DMS 273 (cell line): ENCODE measurements at regions not wholly inside any gene's neighbourhood (a gene's known extent, or its start where the extent isn't known, plus 50 kb on each side); places are given as distances from the start of the nearest gene placed in this dataset.
A peak's percentile ranks its signal among the peaks of the same experiment; 100 is the strongest.
"Not testable (repeated sequence)": the region's sequence is repeated elsewhere in the genome, so short reads cannot be mapped to it uniquely, and the experiment has no call there.

Experiments used
- DNase-seq: peaks from one replicate; lab custom pipeline; 2025; ENCODE audit not compliant: unreplicated experiment; lab: John Stamatoyannopoulos, UW

DNA sequence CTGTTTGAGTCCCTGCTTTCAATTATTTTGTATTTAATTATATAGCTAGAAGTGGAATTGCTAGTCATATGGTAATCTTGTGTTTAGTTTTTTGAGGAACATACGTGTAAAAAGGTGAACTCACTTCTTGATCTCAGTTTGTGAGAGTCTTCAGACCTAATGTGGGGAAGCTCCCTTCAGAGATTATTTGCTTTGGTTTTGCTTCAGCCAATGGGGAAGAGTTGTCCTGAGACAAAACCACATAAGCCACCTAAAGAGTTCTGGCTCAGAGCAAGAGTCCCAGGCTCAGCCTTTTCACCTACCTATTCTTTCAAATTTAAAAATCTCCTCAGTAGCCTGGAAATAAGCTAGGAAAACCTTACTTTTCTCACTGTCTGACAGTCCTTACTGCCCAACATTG, 138.4 kb downstream of the UCK2 start:
- no peak for DNase-seq

DNA sequence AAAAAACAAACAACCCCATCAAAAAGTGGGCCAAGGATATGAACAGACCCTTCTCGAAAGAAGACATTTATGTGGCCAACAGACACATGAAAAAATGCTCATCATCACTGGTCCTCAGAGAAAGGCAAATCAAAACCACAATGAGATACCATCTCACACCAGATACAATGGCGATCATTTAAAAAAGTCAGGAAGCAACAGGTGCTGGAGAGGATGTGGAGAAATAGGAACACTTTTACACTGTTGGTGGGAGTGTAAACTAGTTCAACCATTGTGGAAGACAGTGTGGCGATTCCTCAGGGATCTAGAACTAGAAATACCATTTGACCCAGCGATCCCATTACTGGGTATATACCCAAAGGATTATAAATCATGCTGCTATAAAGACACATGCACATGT, 142.0 kb downstream of the UCK2 start:
- not testable (repeated sequence) for DNase-seq

DNA sequence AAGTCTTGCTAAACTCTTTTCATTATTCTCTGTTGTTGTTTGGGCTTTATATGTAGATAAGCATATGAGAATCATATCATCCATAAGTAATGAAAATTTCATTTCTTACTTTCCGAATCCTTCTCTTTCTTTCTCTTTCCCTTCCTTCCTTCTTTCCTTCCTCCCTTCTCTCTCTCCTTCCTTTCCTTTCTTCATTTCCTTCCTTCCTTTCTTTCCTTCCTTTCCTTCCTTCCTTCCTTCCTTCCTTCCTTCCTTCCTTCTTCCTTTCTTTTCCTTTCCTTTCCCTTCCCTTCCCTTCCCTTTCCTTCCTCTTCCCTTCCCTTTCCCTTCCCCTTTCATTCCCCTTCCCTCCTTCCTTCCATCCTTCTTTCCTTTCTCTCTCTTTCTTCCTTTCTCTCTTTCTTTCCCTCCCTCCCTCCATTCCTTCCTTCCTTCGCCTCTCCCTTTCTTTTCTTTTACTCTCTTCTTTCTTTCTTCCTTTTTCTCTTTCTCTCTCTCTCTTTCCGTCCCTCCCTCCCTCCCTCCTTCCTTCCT, 147.3 kb downstream of the UCK2 start:
- no peak for DNase-seq

DNA sequence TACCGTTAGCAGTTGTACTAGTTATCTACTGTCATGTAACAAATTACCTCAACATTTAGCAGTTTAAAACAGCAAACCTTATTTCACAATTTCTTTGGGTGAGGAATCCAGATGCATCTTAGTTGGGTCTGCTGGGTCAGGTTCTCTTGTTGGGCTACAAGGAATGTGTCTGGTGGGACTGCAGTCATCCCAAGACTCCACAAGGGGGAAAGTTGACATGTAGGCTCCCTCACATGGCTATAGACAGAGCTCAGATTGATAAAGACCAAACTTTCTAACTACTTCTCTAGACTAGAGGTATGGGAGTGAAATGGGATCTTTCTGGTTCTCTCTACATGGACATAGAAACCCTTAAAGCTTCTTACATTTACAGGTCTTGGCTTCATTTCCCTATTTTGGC, 160.9 kb downstream of the UCK2 start:
- DNase-seq: peak; percentile 45

DNA sequence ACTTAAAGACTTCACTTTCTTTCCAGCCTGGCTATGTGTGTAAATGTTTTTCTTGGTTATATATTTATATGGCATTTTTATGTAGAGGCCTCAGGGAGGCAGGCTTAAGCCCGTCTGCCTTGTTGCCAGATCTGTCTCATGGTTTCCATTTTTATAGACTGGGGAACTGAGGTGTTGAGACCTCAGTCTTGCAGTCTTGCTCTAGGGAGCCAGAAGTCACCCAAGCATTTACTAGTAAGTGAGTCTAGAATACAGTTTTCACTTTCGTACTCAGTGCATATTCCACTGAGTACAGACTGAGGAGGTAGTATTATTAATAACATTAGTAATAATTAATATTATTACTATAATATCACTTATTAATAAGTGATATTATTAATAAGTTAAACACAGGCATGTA, 161.4 kb downstream of the UCK2 start:
- no peak for DNase-seq

DNA sequence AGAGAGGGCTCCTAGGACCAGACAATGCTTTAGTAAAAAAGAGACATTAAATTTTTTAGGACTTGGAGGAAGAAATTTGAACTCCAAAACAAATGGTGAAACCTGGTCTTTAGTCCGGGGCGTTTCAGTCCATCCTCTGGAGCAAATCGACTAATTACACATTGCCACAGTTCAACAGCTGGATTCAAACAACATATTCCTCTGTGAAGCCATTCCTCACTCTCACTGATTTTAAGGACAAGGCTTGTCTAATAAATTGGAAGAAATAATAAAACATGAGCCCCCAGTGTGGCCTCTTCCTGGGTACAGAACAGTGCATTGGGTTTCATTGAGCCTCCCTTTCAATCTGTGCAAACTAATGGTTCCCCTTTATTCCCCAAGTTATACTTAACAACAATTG, 165.1 kb downstream of the UCK2 start:
- DNase-seq: no peak

DNA sequence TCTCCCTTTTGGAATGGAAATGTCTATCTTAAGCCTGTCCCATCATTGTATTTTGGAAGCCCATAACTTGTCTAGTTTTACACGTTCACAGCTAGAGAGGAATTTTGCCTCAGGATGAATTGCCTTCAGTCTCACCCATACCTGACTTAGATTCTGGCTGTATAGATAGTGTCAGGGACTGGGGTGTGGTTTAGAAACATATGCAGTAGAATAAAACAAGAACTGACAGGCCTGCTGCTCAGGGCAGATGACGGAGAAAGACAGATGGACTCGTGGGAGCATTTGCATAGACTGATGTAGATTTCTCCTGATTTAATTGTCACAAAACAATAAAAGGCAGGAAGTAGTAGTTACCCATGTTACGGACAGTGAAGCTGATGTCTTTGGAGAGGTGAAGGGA, 166.7 kb downstream of the UCK2 start:
- DNase-seq: peak; percentile 57

DNA sequence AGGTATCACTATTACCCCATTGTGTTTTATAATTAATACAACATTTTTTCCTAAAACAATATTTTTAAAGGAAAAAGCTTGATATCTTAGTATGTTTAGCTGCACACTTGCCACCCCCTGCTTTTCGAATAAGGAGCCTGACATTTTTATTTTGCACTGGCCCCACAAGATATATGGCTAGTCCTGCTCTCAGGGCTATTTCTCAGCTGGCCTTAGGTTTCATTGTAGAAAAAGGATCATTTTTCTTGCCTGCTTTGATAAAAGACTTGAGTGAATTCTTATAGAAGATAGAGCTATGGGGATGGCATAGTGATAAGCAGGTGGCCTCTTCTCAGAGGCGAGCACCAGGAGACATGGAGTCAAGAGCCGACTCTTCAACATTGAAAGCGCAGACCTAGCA, 167.0 kb downstream of the FAM78B start:
- no peak for DNase-seq

DNA sequence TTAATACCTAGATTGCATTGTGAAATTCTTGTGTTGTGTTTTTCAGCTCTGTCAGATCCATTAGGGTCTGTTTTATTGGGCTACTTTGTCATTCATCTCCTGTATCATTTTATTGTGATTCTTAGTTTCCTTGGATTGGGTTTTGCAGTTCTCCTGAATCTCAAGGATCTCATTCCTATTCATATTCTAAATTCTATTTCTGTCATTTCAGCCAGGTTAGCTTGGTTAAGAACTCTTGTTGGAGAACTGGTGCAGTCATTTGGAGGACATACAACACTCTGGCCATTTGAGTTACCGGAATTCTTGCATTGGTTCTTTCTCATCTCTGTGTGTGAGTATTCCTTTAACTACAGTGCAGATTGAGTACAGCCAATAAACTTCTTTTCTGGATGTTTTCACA, 159.6 kb downstream of the FAM78B start:
- DNase-seq: no peak

DNA sequence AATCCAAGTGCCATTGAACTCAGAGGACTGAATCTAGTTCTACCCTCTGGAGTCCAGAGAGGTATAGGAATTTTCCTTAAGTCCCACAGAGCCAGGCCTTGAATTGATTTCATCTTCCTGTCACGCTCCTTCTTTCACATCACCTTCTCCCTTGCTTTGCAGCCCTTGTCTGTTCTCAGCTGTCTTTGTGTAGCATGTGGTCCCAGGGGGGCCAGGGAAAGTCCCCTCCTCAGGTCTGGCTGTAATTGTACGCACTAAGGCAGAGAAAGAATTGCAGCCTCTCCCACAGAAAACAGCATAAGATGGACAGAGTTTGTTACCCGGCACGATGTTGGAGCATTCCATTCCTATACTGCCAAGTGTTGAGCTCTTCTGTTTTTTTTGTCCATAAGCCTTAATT, 153.6 kb downstream of the FAM78B start:
- no peak for DNase-seq

DNA sequence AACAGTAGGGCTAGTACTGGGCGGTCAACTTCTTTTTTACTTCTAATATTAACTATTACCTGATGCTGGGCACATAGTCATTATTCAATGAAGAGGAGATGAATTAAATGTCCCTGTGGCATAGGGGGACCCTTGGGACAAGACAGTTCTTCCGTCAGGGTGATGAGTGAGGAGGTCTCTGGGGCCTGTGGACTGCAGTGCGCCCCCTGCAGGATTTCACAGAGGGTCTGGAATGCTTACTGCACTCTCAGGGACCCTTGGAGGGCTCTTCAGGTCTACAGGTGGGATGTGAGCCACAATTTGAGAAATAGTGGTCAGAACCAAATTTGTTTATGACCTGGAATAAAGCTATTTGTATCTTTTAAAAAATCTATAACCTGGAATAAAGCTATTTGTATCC, 149.4 kb downstream of the FAM78B start:
- DNase-seq: peak; percentile 23
